Keratinocyte (primary cell): ENCODE measurements at regions not wholly inside any gene's neighbourhood (a gene's known extent, or its start where the extent isn't known, plus 50 kb on each side); places are given as distances from the start of the nearest gene placed in this dataset.

Experiments
- DNase-seq: peaks from one replicate; pipeline ENCODE4 v3.0.0-alpha.2; 2011; ENCODE audit warnings: low read depth, missing footprints, low spot score
- FAIRE-seq: peaks from 2 replicates; lab custom pipeline; 2011; peaks lifted over from hg19 to GRCh38; lab: Jason Lieb, UNC
- H2AFZ ChIP-seq: 2 replicates; pipeline ENCODE4 v1.6.0; 2012; ENCODE audit warnings: low read length, control low read depth, inconsistent platforms; ENCODE audit not compliant: control insufficient read depth
- H3K27ac ChIP-seq: 2 replicates; pipeline ENCODE4 v1.5.1; 2011; ENCODE audit warnings: low read length; ENCODE audit not compliant: control insufficient read depth, insufficient read depth
- H3K27me3 ChIP-seq: 3 replicates; pipeline ENCODE4 v1.6.0; 2011; ENCODE audit warnings: low read length; ENCODE audit not compliant: control insufficient read depth, insufficient read depth; ENCODE audit errors: extremely low read depth
- H3K36me3 ChIP-seq, 2 experiments: 2 replicates in 1 of 2; 3 replicates in 1 of 2; pipeline ENCODE4 v1.5.1; 2011; ENCODE audit warnings: low read length in 2 of 2, mild to moderate bottlenecking in 1 of 2; ENCODE audit not compliant: control insufficient read depth in 2 of 2, insufficient read depth in 2 of 2; ENCODE audit errors: extremely low read depth in 1 of 2
- H3K4me1 ChIP-seq: 3 replicates; pipeline ENCODE4 v1.5.1; 2011; ENCODE audit warnings: low read length; ENCODE audit not compliant: control insufficient read depth, insufficient read depth; ENCODE audit errors: extremely low read depth
- H3K4me2 ChIP-seq: 3 replicates; pipeline ENCODE4 v1.6.0; 2011; ENCODE audit warnings: low read depth, low read length; ENCODE audit not compliant: control insufficient read depth, insufficient read depth; ENCODE audit errors: extremely low read depth
- H3K4me3 ChIP-seq, 3 experiments: fragments of 200-600 bp in 1 of 3; sonication (generic) in 1 of 3; 2 replicates in 2 of 3; 3 replicates in 1 of 3; pipeline ENCODE4 v1.5.1; 2011 to 2016; ENCODE audit warnings: low read length in 3 of 3, mild to moderate bottlenecking in 3 of 3, control low read depth in 2 of 3, inconsistent platforms in 1 of 3, low read depth in 1 of 3, mixed read lengths in 1 of 3, mixed run types in 1 of 3, moderate library complexity in 1 of 3; ENCODE audit not compliant: control insufficient read depth in 2 of 3, insufficient read depth in 2 of 3; ENCODE audit errors: extremely low read depth in 1 of 3
- H3K79me2 ChIP-seq: 2 replicates; pipeline ENCODE4 v1.6.0; 2012; ENCODE audit warnings: low read length; ENCODE audit not compliant: control insufficient read depth, insufficient read depth
- H3K9ac ChIP-seq: 3 replicates; pipeline ENCODE4 v1.6.0; 2011; ENCODE audit warnings: low read length; ENCODE audit not compliant: control insufficient read depth, insufficient read depth; ENCODE audit errors: extremely low read depth
- H3K9me1 ChIP-seq: 3 replicates; pipeline ENCODE4 v1.6.0; 2011; ENCODE audit warnings: low read length; ENCODE audit not compliant: control insufficient read depth, insufficient read depth; ENCODE audit errors: extremely low read depth
- H3K9me3 ChIP-seq: 2 replicates; pipeline ENCODE4 v1.5.1; 2012; ENCODE audit warnings: low read depth, low read length; ENCODE audit not compliant: control insufficient read depth
- H4K20me1 ChIP-seq: 3 replicates; pipeline ENCODE4 v1.6.0; 2011; ENCODE audit warnings: low read length; ENCODE audit not compliant: control insufficient read depth, insufficient read depth; ENCODE audit errors: extremely low read depth
- EZH2 ChIP-seq: IDR thresholded peaks from one replicate; pipeline ENCODE4 v1.6.1; 2012; ENCODE audit warnings: inconsistent platforms, mild to moderate bottlenecking, low read length, moderate library complexity
- dilution Hi-C: fragments of 300-500 bp; cut with MboI; formaldehyde crosslinking; loops from one replicate; pipeline ENCODE4 v1.7.0; 2020; ENCODE audit warnings: low sequenced_read_pairs; ENCODE audit not compliant: extremely low pct_ligation_motif_present
- TF ChIP-seq, protein P1 (sequence below), 3 experiments: IDR thresholded peaks in 1 of 3; conservative IDR thresholded peaks in 1 of 3; optimal IDR thresholded peaks in 1 of 3; 2 replicates in 2 of 3; 3 replicates in 1 of 3; pipeline versions ENCODE3 to v1.5.1; 2011; ENCODE audit warnings: low read length in 3 of 3, mild to moderate bottlenecking in 3 of 3, moderate library complexity in 2 of 3, control low read depth in 1 of 3, inconsistent platforms in 1 of 3; ENCODE audit not compliant: insufficient read depth in 2 of 3; ENCODE audit errors: extremely low read depth in 1 of 3

- Histone ChIP-seq H3K9me3 (no peaks in the 10 kb centered on the region), H2AFZ (no peak overlapping the region), H3K4me3 (no peak overlapping the region), H3K4me2 (no peak overlapping the region), H3K79me2 (no peaks in the 10 kb centered on the region), H3K9me1 (no peaks in the 10 kb centered on the region), H3K9ac (no peak overlapping the region), H4K20me1 (no peaks in the 10 kb centered on the region), H3K27ac (no peak overlapping the region), H3K27me3 (no peaks in the 10 kb centered on the region), H3K4me1 (no peaks in the 10 kb centered on the region), H3K36me3 (no peaks in the 10 kb centered on the region)
- no peak for FAIRE-seq
- dilution Hi-C loops: no loop called here
- no peak for DNase-seq
- no peak for TF ChIP-seq EZH2
- TF ChIP-seq, protein P1, sequence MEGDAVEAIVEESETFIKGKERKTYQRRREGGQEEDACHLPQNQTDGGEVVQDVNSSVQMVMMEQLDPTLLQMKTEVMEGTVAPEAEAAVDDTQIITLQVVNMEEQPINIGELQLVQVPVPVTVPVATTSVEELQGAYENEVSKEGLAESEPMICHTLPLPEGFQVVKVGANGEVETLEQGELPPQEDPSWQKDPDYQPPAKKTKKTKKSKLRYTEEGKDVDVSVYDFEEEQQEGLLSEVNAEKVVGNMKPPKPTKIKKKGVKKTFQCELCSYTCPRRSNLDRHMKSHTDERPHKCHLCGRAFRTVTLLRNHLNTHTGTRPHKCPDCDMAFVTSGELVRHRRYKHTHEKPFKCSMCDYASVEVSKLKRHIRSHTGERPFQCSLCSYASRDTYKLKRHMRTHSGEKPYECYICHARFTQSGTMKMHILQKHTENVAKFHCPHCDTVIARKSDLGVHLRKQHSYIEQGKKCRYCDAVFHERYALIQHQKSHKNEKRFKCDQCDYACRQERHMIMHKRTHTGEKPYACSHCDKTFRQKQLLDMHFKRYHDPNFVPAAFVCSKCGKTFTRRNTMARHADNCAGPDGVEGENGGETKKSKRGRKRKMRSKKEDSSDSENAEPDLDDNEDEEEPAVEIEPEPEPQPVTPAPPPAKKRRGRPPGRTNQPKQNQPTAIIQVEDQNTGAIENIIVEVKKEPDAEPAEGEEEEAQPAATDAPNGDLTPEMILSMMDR (optimal IDR thresholded peaks at IDR 0.05 in 1 of 3, IDR thresholded peaks at IDR 0.05 in 1 of 3, conservative IDR thresholded peaks at IDR 0.05 in 1 of 3; ENCODE audit: extremely low read depth in 1 of 3, insufficient read depth in 2 of 3, low read length in 3 of 3): no peak
These were observed 203.8 kb downstream of the AASDH start for GRCh38 chr4:56183344-56183959.

DNA sequence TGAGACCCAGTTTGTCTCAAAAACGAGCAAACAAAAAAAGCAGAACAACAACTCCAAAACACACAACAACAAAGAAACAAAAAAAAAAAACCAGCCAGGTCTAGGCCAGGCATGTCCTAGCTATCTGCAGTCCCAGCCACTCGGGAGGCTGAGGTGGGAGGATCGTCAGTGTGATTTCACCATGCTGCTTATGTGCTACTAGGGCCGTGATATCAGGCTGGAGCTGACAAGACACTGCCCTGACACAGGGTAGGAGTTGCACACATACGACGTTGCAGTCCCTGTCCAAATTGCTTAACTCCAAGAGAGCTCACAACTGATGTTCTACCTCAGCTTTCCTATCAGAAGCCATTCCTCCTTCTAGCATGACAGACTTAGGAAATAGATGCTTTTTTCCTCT lies 204.9 kb downstream of the AASDH start:
- no peaks in the 10 kb centered on the region for H3K36me3 ChIP-seq
- no peak overlapping the region for H3K4me2 ChIP-seq
- no peaks in the 10 kb centered on the region for H3K79me2 ChIP-seq
- H2AFZ ChIP-seq: no peak overlapping the region
- no peaks in the 10 kb centered on the region for H3K9me1 ChIP-seq
- H3K9ac ChIP-seq: no peak overlapping the region
- no peaks in the 10 kb centered on the region for H3K9me3 ChIP-seq
- no peaks in the 10 kb centered on the region for H3K4me1 ChIP-seq
- no peaks in the 10 kb centered on the region for H4K20me1 ChIP-seq
- no peaks in the 10 kb centered on the region for H3K27me3 ChIP-seq
- TF ChIP-seq, protein P1 (optimal IDR thresholded peaks at IDR 0.05 in 1 of 3, IDR thresholded peaks at IDR 0.05 in 1 of 3, conservative IDR thresholded peaks at IDR 0.05 in 1 of 3; ENCODE audit: extremely low read depth in 1 of 3, insufficient read depth in 2 of 3, low read length in 3 of 3): no peak
- no peak for TF ChIP-seq EZH2
- H3K4me3 ChIP-seq: no peak overlapping the region
- dilution Hi-C loops: no loop called here
- DNase-seq (no peak), FAIRE-seq (no peak)
- no peak overlapping the region for H3K27ac ChIP-seq
